Lower lobe of right lung (tissue), 2 donors: ENCODE measurements at regions not wholly inside any gene's neighbourhood (a gene's known extent, or its start where the extent isn't known, plus 50 kb on each side); places are given as distances from the start of the nearest gene placed in this dataset.

Source experiments
- ATAC-seq, 2 donors: fragments of 200-7000 bp; cut with Tn5 transposase; one replicate each; pipeline ENCODE4 v1.9.1; 2020 to 2022; ENCODE audit warnings: mild to moderate bottlenecking in 2 of 2, moderate library complexity in 2 of 2
- DNase-seq: peaks from one replicate; pipeline ENCODE4 v3.0.0-alpha.2; 2020
- H3K27ac ChIP-seq: fragments of 200-600 bp; one replicate; pipeline ENCODE4 v1.8.0; 2022
- H3K27me3 ChIP-seq: fragments of 200-600 bp; one replicate; pipeline ENCODE4 v1.8.0; 2022; ENCODE audit warnings: low read depth
- H3K36me3 ChIP-seq: fragments of 200-600 bp; one replicate; pipeline ENCODE4 v1.8.0; 2022; ENCODE audit warnings: mild to moderate bottlenecking
- H3K4me1 ChIP-seq: fragments of 200-600 bp; one replicate; pipeline ENCODE4 v1.8.0; 2022
- H3K4me3 ChIP-seq: fragments of 200-600 bp; one replicate; pipeline ENCODE4 v1.8.0; 2022; ENCODE audit warnings: mild to moderate bottlenecking
- H3K9me3 ChIP-seq: fragments of 200-600 bp; one replicate; pipeline ENCODE4 v1.8.0; 2022
- intact Hi-C: fragments of 100-400 bp; cut with DNase I; formaldehyde crosslinking; loops from one replicate; pipeline ENCODE4 v1.11.0; 2022
- TF ChIP-seq, protein P1 (sequence below): fragments of 200-600 bp; IDR thresholded peaks from one replicate; pipeline ENCODE4 v1.8.0; 2022; ENCODE audit warnings: antibody characterized with exemption, mild to moderate bottlenecking
- donor health status: DM: no; HTN: yes; CAD: no; lungs with severe emphysema.

DNA sequence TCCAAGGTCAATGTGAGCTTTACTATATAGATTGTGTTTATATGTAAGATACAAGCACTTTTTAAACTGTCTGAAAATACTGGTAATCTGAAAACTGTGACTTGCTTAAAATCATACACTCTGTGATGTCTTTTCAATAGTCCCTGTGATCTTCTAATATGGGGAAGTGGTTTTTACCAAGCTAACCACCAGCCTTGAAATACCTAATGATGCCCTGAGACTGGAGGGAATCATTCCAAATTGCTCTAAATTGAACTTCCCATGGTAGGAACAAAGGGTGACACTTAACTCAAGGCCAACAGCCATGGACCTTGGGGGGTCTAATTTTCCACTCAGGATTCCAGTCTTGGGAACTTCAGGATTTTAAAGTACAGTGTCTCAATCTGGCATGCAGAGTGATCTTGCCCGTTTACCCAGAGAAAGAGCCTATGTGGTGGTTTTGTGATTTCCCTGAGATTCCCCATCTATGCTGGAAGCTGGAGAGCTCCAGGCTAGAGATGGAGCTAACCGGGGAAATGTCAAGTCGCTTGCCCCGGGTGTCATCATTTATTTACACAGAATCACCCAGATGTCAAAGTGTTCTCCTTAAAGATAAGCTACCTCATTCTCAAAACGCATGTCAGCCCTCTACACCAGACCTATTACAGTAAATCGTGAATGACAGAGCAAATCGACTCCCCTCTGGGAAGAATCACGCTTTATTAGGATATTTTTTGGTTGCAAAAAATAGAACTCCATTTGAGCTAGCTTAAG, 198.5 kb downstream of the SP3 start:
- no peaks in the 10 kb centered on the region for H3K36me3 ChIP-seq
- intact Hi-C loops: no loop called here

DNA sequence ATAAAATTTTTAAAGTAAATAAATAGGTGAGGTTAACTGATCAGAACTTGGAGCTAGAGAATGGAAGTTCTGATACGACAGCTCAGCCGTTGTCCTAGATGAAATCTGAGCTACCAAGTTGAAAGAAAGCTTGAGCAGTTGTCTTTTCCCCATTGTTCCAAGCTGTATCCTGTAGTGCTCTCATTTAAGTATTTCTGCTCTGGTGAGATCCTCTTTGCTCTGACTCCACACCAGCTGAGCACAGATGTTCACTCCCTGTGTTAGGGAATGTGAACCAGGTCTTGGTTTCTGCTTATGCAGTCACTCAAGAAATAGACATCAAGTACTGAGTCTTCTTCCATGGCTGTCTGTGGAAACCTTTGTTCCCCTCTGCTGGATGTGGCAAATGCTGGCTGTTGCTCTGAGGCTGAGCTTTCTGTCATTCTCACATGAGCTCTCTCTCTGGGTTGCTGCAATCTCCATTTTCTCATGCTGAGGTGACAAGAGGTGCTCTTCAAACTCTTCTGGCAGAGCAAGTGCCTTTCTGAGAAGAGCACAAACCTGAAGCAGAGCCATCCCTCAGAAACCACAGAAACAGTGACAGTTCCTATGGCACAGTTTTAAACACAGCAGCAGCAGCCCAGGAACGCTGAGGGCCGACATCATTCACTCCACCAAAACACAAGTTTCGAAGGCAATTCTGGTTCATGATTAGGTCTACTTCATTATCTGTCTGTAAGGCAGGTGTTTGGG, 194.1 kb downstream of the SP3 start:
- Histone ChIP-seq H3K27me3 (no peaks in the 10 kb centered on the region), H3K27ac (no peak overlapping the region), H3K4me3 (no peak overlapping the region), H3K36me3 (no peaks in the 10 kb centered on the region), H3K4me1 (no peaks in the 10 kb centered on the region), H3K9me3 (no peaks in the 10 kb centered on the region)
- DNase-seq: no peak
- TF ChIP-seq, protein P1, sequence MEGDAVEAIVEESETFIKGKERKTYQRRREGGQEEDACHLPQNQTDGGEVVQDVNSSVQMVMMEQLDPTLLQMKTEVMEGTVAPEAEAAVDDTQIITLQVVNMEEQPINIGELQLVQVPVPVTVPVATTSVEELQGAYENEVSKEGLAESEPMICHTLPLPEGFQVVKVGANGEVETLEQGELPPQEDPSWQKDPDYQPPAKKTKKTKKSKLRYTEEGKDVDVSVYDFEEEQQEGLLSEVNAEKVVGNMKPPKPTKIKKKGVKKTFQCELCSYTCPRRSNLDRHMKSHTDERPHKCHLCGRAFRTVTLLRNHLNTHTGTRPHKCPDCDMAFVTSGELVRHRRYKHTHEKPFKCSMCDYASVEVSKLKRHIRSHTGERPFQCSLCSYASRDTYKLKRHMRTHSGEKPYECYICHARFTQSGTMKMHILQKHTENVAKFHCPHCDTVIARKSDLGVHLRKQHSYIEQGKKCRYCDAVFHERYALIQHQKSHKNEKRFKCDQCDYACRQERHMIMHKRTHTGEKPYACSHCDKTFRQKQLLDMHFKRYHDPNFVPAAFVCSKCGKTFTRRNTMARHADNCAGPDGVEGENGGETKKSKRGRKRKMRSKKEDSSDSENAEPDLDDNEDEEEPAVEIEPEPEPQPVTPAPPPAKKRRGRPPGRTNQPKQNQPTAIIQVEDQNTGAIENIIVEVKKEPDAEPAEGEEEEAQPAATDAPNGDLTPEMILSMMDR: no peak
- peak in 1 of 2 donors; percentile 49 for ATAC-seq
- intact Hi-C loops: no loop called here

More for the DNA sequence above, 198.5 kb downstream of the SP3 start:
- no peaks in the 10 kb centered on the region for H3K27me3 ChIP-seq
- no peak overlapping the region for H3K27ac ChIP-seq
- no peak overlapping the region for H3K4me3 ChIP-seq
- DNase-seq: no peak
- ATAC-seq: no peak
- H3K9me3 ChIP-seq: no peaks in the 10 kb centered on the region
- no peaks in the 10 kb centered on the region for H3K4me1 ChIP-seq
- TF ChIP-seq, protein P1: no peak

DNA sequence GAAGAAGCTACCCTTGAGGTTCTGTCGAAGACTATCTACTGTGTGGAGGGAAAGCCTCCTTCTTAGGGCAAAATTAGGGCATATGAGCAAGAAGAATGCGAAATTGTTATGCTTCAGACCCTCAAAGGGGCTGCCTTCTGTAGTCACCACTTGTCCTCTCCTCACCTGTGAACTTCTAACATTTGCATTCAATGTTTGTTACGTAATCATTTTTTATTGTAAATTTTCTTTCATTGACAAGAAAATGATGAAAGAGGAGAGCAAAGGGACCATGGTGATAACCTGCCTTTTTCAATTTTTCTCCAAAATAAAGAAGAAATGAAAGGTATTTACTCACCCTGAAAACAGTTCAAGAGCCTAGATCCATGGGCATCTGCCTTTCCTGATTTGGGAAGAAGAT, 193.0 kb downstream of the SP3 start:
- intact Hi-C loops: no loop called here
- no peak for DNase-seq
- TF ChIP-seq, protein P1: no peak
- Histone ChIP-seq H3K27ac (no peak overlapping the region), H3K4me1 (no peaks in the 10 kb centered on the region), H3K4me3 (no peak overlapping the region), H3K9me3 (no peaks in the 10 kb centered on the region), H3K36me3 (no peaks in the 10 kb centered on the region), H3K27me3 (no peaks in the 10 kb centered on the region)
- ATAC-seq: no peak

DNA sequence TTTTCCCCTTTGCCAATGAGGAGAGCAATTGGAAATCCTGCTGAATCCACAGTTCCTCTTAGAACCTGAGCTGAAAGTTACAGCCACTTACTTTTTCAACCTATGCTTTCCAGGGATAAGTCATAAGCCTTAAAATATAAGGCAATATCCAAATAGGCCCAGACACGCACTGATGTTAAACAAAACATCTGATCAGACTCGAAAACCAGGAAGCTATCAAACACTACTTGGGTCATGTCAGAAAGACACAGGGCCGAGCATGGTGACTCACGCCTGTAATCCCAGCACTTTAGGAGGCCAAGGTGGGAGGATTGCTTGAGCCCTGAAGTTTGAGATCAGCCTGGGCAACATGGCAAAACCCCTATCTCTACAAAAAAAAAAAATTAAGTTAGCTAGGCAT, 192.1 kb downstream of the SP3 start:
- intact Hi-C loops: no loop called here

DNA sequence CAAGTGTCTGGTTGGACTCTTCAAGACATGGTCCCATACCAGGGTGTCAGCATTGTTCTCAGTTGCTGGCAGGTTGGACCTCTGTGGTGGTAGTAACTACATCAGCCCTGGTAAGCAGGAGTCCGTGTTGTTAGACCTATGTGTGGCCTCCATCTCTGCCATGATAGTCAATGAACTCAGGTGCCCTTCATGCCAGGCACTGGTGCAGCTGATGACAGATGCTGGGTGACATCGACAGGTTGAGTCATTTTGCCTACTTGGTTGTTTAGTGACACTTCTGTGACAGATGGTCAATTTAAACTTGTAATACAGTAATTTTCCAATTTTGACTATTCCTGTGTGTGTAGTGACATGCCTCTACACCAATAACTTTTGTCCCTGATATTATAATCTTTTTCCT, 189.7 kb downstream of the SP3 start:
- no peak for ATAC-seq
- intact Hi-C loops: no loop called here

More for the DNA sequence above, 192.1 kb downstream of the SP3 start:
- DNase-seq: no peak
- no peak overlapping the region for H3K4me3 ChIP-seq
- TF ChIP-seq, protein P1: no peak
- no peaks in the 10 kb centered on the region for H3K27me3 ChIP-seq
- H3K9me3 ChIP-seq: no peaks in the 10 kb centered on the region
- no peaks in the 10 kb centered on the region for H3K4me1 ChIP-seq
- ATAC-seq: no peak
- H3K36me3 ChIP-seq: no peaks in the 10 kb centered on the region
- no peak overlapping the region for H3K27ac ChIP-seq

More for the DNA sequence above, 189.7 kb downstream of the SP3 start:
- TF ChIP-seq, protein P1: no peak
- Histone ChIP-seq H3K4me3 (no peak overlapping the region), H3K27ac (no peak overlapping the region), H3K27me3 (no peaks in the 10 kb centered on the region), H3K36me3 (no peaks in the 10 kb centered on the region), H3K4me1 (no peaks in the 10 kb centered on the region), H3K9me3 (no peaks in the 10 kb centered on the region)
- DNase-seq: no peak
